Progenitor cell of endocrine pancreas (in vitro differentiated cells): ENCODE measurements at regions not wholly inside any gene's neighbourhood (a gene's known extent, or its start where the extent isn't known, plus 50 kb on each side); places are given as distances from the start of the nearest gene placed in this dataset.
"Not testable (repeated sequence)": the region's sequence is repeated elsewhere in the genome, so short reads cannot be mapped to it uniquely, and the experiment has no call there.

Experiments
- DNase-seq: peaks from one replicate; pipeline ENCODE4 v3.0.0; 2021; ENCODE audit warnings: low spot score; ENCODE audit not compliant: unreplicated experiment
- H3K27ac Mint-ChIP-seq: 2 replicates; pipeline ENCODE4 v1.8.0; 2021; ENCODE audit warnings: mild to moderate bottlenecking, moderate library complexity, mixed read lengths
- H3K27me3 Mint-ChIP-seq: 2 replicates; pipeline ENCODE4 v1.8.0; 2021; ENCODE audit warnings: mixed read lengths
- H3K36me3 Mint-ChIP-seq: 2 replicates; pipeline ENCODE4 v1.8.0; 2022; ENCODE audit warnings: mixed read lengths; ENCODE audit not compliant: insufficient read depth
- H3K4me1 Mint-ChIP-seq: 2 replicates; pipeline ENCODE4 v1.8.0; 2021; ENCODE audit warnings: low read depth, mixed read lengths
- H3K4me3 Mint-ChIP-seq: 2 replicates; pipeline ENCODE4 v1.8.0; 2021; ENCODE audit warnings: low read depth, mild to moderate bottlenecking, moderate library complexity, mixed read lengths
- H3K9me3 Mint-ChIP-seq: 2 replicates; pipeline ENCODE4 v1.8.0; 2021; ENCODE audit warnings: low read depth, mixed read lengths
- CTCF ChIP-seq: fragments of 200-600 bp; sonication (generic); IDR thresholded peaks from one replicate; pipeline ENCODE4 v1.5.0; 2021; ENCODE audit warnings: antibody characterized with exemption, mild to moderate bottlenecking; ENCODE audit not compliant: unreplicated experiment

GRCh38 chr12:29023436-29024076 is 125.5 kb upstream of the FAR2 start:
- Mint-ChIP-seq H3K27ac (no peak overlapping the region), H3K4me3 (no peak overlapping the region), H3K36me3 (no peaks in the 10 kb centered on the region), H3K27me3 (no peaks in the 10 kb centered on the region), H3K9me3 (no peaks in the 10 kb centered on the region), H3K4me1 (peaks cover 4% of the 10 kb centered on the region)
- DNase-seq = no peak
- no peak for TF ChIP-seq CTCF

GRCh38 chr12:29024117-29024516 is 125.0 kb upstream of the FAR2 start:
- no peak for DNase-seq
- Mint-ChIP-seq H3K9me3 (no peaks in the 10 kb centered on the region), H3K4me3 (no peak overlapping the region), H3K4me1 (peaks cover 4% of the 10 kb centered on the region), H3K36me3 (no peaks in the 10 kb centered on the region), H3K27me3 (no peaks in the 10 kb centered on the region), H3K27ac (no peak overlapping the region)
- peak; percentile 43 for TF ChIP-seq CTCF

GRCh38 chr12:29025937-29026336 is 123.1 kb upstream of the FAR2 start:
- H3K4me3 Mint-ChIP-seq = no peak overlapping the region
- DNase-seq = no peak
- no peaks in the 10 kb centered on the region for H3K36me3 Mint-ChIP-seq
- H3K4me1 Mint-ChIP-seq = peaks cover 2% of the 10 kb centered on the region
- no peaks in the 10 kb centered on the region for H3K9me3 Mint-ChIP-seq
- no peak overlapping the region for H3K27ac Mint-ChIP-seq
- no peak for TF ChIP-seq CTCF
- H3K27me3 Mint-ChIP-seq = no peaks in the 10 kb centered on the region

GRCh38 chr12:29026419-29026818 is 122.7 kb upstream of the FAR2 start:
- Mint-ChIP-seq H3K9me3 (no peaks in the 10 kb centered on the region), H3K4me1 (peaks cover 2% of the 10 kb centered on the region), H3K36me3 (no peaks in the 10 kb centered on the region), H3K27me3 (no peaks in the 10 kb centered on the region), H3K4me3 (no peak overlapping the region), H3K27ac (no peak overlapping the region)
- no peak for DNase-seq
- TF ChIP-seq CTCF = no peak

- DNase-seq, H3K4me1 Mint-ChIP-seq, H3K27ac Mint-ChIP-seq, H3K9me3 Mint-ChIP-seq, H3K4me3 Mint-ChIP-seq, H3K27me3 Mint-ChIP-seq, H3K36me3 Mint-ChIP-seq: not testable (repeated sequence)
These were observed 119.6 kb upstream of the FAR2 start for GRCh38 chr12:29029484-29029883.

- no peak for DNase-seq
- no peak overlapping the region for H3K4me3 Mint-ChIP-seq
- no peak for TF ChIP-seq CTCF
- no peaks in the 10 kb centered on the region for H3K36me3 Mint-ChIP-seq
- H3K27ac Mint-ChIP-seq = no peak overlapping the region
- H3K4me1 Mint-ChIP-seq = no peaks in the 10 kb centered on the region
- H3K27me3 Mint-ChIP-seq = no peaks in the 10 kb centered on the region
- no peaks in the 10 kb centered on the region for H3K9me3 Mint-ChIP-seq
These were observed 119.1 kb upstream of the FAR2 start for GRCh38 chr12:29030006-29030405.
